ENCODE measurements at regions not wholly inside any gene's neighbourhood (a gene's known extent, or its start where the extent isn't known, plus 50 kb on each side); places are given as distances from the start of the nearest gene placed in this dataset.

GRCh38 chr1:214848101-214848500, 234.4 kb upstream of the KCNK2 start:
- no peaks in the 10 kb centered on the region for H3K36me3 ChIP-seq (ENCODE audit: insufficient read depth, low read length)
- H3K4me3 ChIP-seq (ENCODE audit: low read length, poor library complexity, severe bottlenecking): no peak overlapping the region
- no peaks in the 10 kb centered on the region for H3K27me3 ChIP-seq (ENCODE audit: insufficient read depth, low read length, poor library complexity, severe bottlenecking)
- no peaks in the 10 kb centered on the region for H3F3A ChIP-seq (ENCODE audit: low read depth)
- TF ChIP-seq EZH2phosphoT487 (IDR thresholded peaks at IDR 0.05; ENCODE audit: borderline replicate concordance) (no peak), CTCF (conservative IDR thresholded peaks at IDR 0.05; ENCODE audit: low read length) (no peak)
- H3K79me2 ChIP-seq (ENCODE audit: insufficient read depth, low read length): no peaks in the 10 kb centered on the region
- H4K20me1 ChIP-seq (ENCODE audit: insufficient read depth, low read length, poor library complexity, severe bottlenecking): no peaks in the 10 kb centered on the region
- H3K4me1 ChIP-seq (ENCODE audit: insufficient read depth, low read length, poor library complexity, severe bottlenecking): no peaks in the 10 kb centered on the region
- no peak overlapping the region for H2AFZ ChIP-seq (ENCODE audit: low read length)
- no peak overlapping the region for H3K9ac ChIP-seq (ENCODE audit: low read depth, low read length, poor library complexity, severe bottlenecking)
- H3K4me2 ChIP-seq (ENCODE audit: low read depth, low read length, poor library complexity, severe bottlenecking): no peak overlapping the region
- no peaks in the 10 kb centered on the region for H3K9me3 ChIP-seq (ENCODE audit: insufficient read depth, low read depth, low read length)
- no peaks in the 10 kb centered on the region for H3K9me2 ChIP-seq (replicated peaks; ENCODE audit: low read depth, low read length)

DNA sequence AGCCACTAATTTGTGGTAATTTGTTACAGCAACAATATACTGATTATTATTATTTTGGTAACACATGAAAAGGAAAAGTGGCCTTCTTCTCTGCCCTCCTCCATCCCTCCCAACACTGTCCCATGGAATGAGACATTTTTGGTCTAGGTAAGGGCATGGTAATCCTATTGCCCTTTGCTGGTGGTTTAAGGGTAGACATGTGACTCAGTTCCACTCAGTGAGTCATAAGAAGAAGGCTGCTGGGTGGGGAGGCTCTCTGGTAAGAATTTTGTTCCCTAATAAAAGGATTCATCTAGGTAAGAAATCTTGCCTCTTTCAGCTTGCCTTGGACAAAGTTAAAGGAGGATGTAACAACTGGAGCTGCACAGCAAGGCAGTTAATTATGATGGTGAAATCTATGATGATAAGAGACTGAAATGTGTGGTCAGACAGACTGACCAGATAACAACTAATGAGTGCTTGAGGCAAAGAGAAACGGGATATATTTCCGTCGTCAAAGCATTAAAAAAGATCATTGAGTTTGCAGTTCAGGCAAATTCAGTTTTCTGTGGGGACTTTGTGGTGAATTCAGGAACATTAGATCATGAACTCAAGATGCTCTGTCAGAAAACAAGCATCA, 232.0 kb upstream of the KCNK2 start:
- Histone ChIP-seq H3F3A (ENCODE audit: low read depth) (no peaks in the 10 kb centered on the region), H3K79me2 (ENCODE audit: insufficient read depth, low read length) (no peaks in the 10 kb centered on the region), H3K4me3 (ENCODE audit: low read length, poor library complexity, severe bottlenecking) (no peak overlapping the region), H3K9me2 (replicated peaks; ENCODE audit: low read depth, low read length) (no peaks in the 10 kb centered on the region), H3K27me3 (ENCODE audit: insufficient read depth, low read length, poor library complexity, severe bottlenecking) (no peaks in the 10 kb centered on the region), H3K4me2 (ENCODE audit: low read depth, low read length, poor library complexity, severe bottlenecking) (no peak overlapping the region), H3K9ac (ENCODE audit: low read depth, low read length, poor library complexity, severe bottlenecking) (no peak overlapping the region), H3K9me3 (ENCODE audit: insufficient read depth, low read depth, low read length) (no peaks in the 10 kb centered on the region), H4K20me1 (ENCODE audit: insufficient read depth, low read length, poor library complexity, severe bottlenecking) (no peaks in the 10 kb centered on the region), H3K36me3 (ENCODE audit: insufficient read depth, low read length) (no peaks in the 10 kb centered on the region), H3K4me1 (ENCODE audit: insufficient read depth, low read length, poor library complexity, severe bottlenecking) (no peaks in the 10 kb centered on the region), H2AFZ (ENCODE audit: low read length) (no peak overlapping the region)
- TF ChIP-seq CTCF (conservative IDR thresholded peaks at IDR 0.05; ENCODE audit: low read length): no peak
- TF ChIP-seq EZH2phosphoT487 (IDR thresholded peaks at IDR 0.05; ENCODE audit: borderline replicate concordance): no peak

GRCh38 chr1:214853340-214853739, 229.2 kb upstream of the KCNK2 start:
- H3K27me3 ChIP-seq (ENCODE audit: insufficient read depth, low read length, poor library complexity, severe bottlenecking): no peaks in the 10 kb centered on the region
- H3K4me2 ChIP-seq (ENCODE audit: low read depth, low read length, poor library complexity, severe bottlenecking): no peak overlapping the region
- H3F3A ChIP-seq (ENCODE audit: low read depth): no peaks in the 10 kb centered on the region
- no peaks in the 10 kb centered on the region for H4K20me1 ChIP-seq (ENCODE audit: insufficient read depth, low read length, poor library complexity, severe bottlenecking)
- H3K9ac ChIP-seq (ENCODE audit: low read depth, low read length, poor library complexity, severe bottlenecking): no peak overlapping the region
- H3K4me1 ChIP-seq (ENCODE audit: insufficient read depth, low read length, poor library complexity, severe bottlenecking): no peaks in the 10 kb centered on the region
- H3K79me2 ChIP-seq (ENCODE audit: insufficient read depth, low read length): no peaks in the 10 kb centered on the region
- no peak overlapping the region for H3K4me3 ChIP-seq (ENCODE audit: low read length, poor library complexity, severe bottlenecking)
- no peak overlapping the region for H2AFZ ChIP-seq (ENCODE audit: low read length)
- H3K9me3 ChIP-seq (ENCODE audit: insufficient read depth, low read depth, low read length): no peaks in the 10 kb centered on the region
- TF ChIP-seq CTCF (conservative IDR thresholded peaks at IDR 0.05; ENCODE audit: low read length) (no peak), EZH2phosphoT487 (IDR thresholded peaks at IDR 0.05; ENCODE audit: borderline replicate concordance) (no peak)
- H3K9me2 ChIP-seq (replicated peaks; ENCODE audit: low read depth, low read length): no peaks in the 10 kb centered on the region
- H3K36me3 ChIP-seq (ENCODE audit: insufficient read depth, low read length): no peaks in the 10 kb centered on the region
